Chondrocyte (in vitro differentiated cells): ENCODE measurements at regions not wholly inside any gene's neighbourhood (a gene's known extent, or its start where the extent isn't known, plus 50 kb on each side); places are given as distances from the start of the nearest gene placed in this dataset.

Experiments used
- DNase-seq: peaks from one replicate; pipeline ENCODE4 v3.0.0; 2021; ENCODE audit warnings: mixed read lengths, low spot score
- H3K27ac Mint-ChIP-seq: one replicate; pipeline ENCODE4 v1.8.0; 2021; ENCODE audit warnings: mild to moderate bottlenecking, moderate library complexity, mixed read lengths; ENCODE audit not compliant: unreplicated experiment
- H3K27me3 Mint-ChIP-seq: 2 replicates; pipeline ENCODE4 v1.8.0; 2021; ENCODE audit warnings: low read depth, mixed read lengths
- H3K36me3 Mint-ChIP-seq: 2 replicates; pipeline ENCODE4 v1.8.0; 2021; ENCODE audit warnings: low read depth, mixed read lengths
- H3K4me1 Mint-ChIP-seq: 2 replicates; pipeline ENCODE4 v1.8.0; 2021; ENCODE audit warnings: low read depth, mild to moderate bottlenecking, mixed read lengths
- H3K4me3 Mint-ChIP-seq: one replicate; pipeline ENCODE4 v1.8.0; 2021; ENCODE audit warnings: mild to moderate bottlenecking, moderate library complexity, mixed read lengths; ENCODE audit not compliant: unreplicated experiment
- H3K9me3 Mint-ChIP-seq: 2 replicates; pipeline ENCODE4 v1.8.0; 2021; ENCODE audit warnings: low read depth, mixed read lengths
- CTCF ChIP-seq: fragments of 200-600 bp; sonication (generic); IDR thresholded peaks from 2 replicates; pipeline ENCODE4 v1.5.0; 2021; ENCODE audit warnings: antibody characterized with exemption, mild to moderate bottlenecking, moderate library complexity

- Mint-ChIP-seq H3K27ac (no peak overlapping the region), H3K9me3 (no peaks in the 10 kb centered on the region), H3K4me1 (peaks cover 23% of the 10 kb centered on the region), H3K27me3 (no peaks in the 10 kb centered on the region), H3K36me3 (no peaks in the 10 kb centered on the region), H3K4me3 (no peak overlapping the region)
- DNase-seq, result no peak
- TF ChIP-seq CTCF, result no peak
Measured at GRCh38 chr2:173649527-173650219, 295.0 kb downstream of the CDCA7 start.

GRCh38 chr2:173651891-173652290 lies 297.2 kb downstream of the CDCA7 start:
- no peak overlapping the region for H3K4me3 Mint-ChIP-seq
- H3K36me3 Mint-ChIP-seq, result no peaks in the 10 kb centered on the region
- H3K27me3 Mint-ChIP-seq, result no peaks in the 10 kb centered on the region
- H3K27ac Mint-ChIP-seq, result no peak overlapping the region
- no peak for TF ChIP-seq CTCF
- H3K4me1 Mint-ChIP-seq, result peaks cover 27% of the 10 kb centered on the region
- DNase-seq, result no peak
- H3K9me3 Mint-ChIP-seq, result no peaks in the 10 kb centered on the region

GRCh38 chr2:173652311-173652710 lies 297.6 kb downstream of the CDCA7 start:
- Mint-ChIP-seq H3K27ac (peak overlapping the region; percentile 78), H3K36me3 (no peaks in the 10 kb centered on the region), H3K9me3 (no peaks in the 10 kb centered on the region), H3K4me3 (no peak overlapping the region), H3K27me3 (no peaks in the 10 kb centered on the region), H3K4me1 (peaks cover 27% of the 10 kb centered on the region)
- no peak for TF ChIP-seq CTCF
- no peak for DNase-seq

DNA sequence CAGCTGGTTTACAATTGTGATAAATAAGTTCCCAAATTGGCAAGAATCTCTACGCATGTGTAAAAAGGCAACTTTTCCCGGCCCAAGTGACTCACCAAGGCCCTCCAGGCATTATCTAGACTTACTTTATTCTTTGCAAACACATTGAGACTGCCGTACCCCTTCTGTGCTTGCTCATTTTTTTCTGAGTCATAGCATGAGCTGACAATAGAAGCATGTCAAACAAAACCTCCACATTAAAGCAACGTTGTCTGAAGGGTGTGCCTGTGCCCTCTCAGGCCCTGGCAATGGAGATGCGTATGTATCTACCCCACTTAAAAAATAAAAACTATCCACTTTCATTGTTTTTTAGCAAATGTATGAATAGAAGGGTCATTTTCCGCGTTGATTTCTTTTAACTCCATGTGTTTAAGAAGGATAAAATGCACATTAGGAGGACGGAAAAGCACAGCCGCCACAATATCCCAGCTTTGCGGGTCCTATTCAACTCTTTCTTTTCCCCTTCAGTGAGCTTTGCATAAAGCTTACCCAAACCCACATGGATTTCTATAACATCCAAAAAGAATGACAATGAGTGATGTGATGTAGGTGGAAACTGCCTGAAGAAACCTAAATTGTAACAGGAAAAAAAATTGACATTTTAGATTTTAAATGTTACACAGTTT lies 298.2 kb downstream of the CDCA7 start:
- H3K27me3 Mint-ChIP-seq, result no peaks in the 10 kb centered on the region
- no peak for TF ChIP-seq CTCF
- H3K9me3 Mint-ChIP-seq, result no peaks in the 10 kb centered on the region
- no peak overlapping the region for H3K4me3 Mint-ChIP-seq
- no peak for DNase-seq
- H3K36me3 Mint-ChIP-seq, result no peaks in the 10 kb centered on the region
- peak overlapping the region; percentile 78 for H3K27ac Mint-ChIP-seq
- peaks cover 31% of the 10 kb centered on the region for H3K4me1 Mint-ChIP-seq

DNA sequence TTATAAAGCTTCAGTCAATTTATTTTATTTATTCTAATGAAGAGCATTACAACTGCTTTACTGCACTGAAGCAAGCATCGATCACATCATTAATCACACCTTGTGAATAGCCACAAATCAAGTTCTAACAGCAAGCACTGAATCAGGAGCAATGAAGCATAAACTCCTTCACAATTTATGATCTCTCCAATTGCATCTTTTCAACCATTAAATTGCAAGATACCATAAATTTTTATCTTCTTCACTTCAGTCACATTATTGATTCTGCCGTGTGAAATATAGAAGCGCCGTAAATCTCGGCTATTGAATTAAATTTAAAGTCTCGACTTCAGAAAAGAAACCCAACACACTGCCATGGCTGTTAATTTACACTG lies 298.7 kb downstream of the CDCA7 start:
- H3K27me3 Mint-ChIP-seq, result no peaks in the 10 kb centered on the region
- no peak for TF ChIP-seq CTCF
- peaks cover 36% of the 10 kb centered on the region for H3K4me1 Mint-ChIP-seq
- H3K36me3 Mint-ChIP-seq, result no peaks in the 10 kb centered on the region
- no peak for DNase-seq
- no peaks in the 10 kb centered on the region for H3K9me3 Mint-ChIP-seq
- H3K27ac Mint-ChIP-seq, result no peak overlapping the region
- H3K4me3 Mint-ChIP-seq, result no peak overlapping the region
